Tibial nerve (tissue), 4 donors: ENCODE measurements at regions not wholly inside any gene's neighbourhood (a gene's known extent, or its start where the extent isn't known, plus 50 kb on each side); places are given as distances from the start of the nearest gene placed in this dataset.

Experiments
- CTCF ChIP-seq, 5 experiments: fragments of 200-600 bp in 3 of 5; fragments of 450-650 bp in 2 of 5; sonication (generic) in 3 of 5; IDR thresholded peaks; one replicate each; pipeline ENCODE4 v1.5.1; 2016 to 2019; ENCODE audit warnings: antibody characterized with exemption in 5 of 5, mild to moderate bottlenecking in 3 of 5, moderate library complexity in 2 of 5
- EP300 ChIP-seq, 2 donors: sonication (generic); formaldehyde crosslinking; IDR thresholded peaks; one replicate each; pipeline ENCODE4 v1.6.1; 2017; ENCODE audit warnings: antibody characterized with exemption in 2 of 2, mild to moderate bottlenecking in 1 of 2
- POLR2A ChIP-seq, 2 donors: fragments of 450-650 bp; IDR thresholded peaks; one replicate each; pipeline ENCODE4 v1.6.1; 2017; ENCODE audit warnings: antibody characterized with exemption in 2 of 2, mild to moderate bottlenecking in 2 of 2, moderate library complexity in 2 of 2

- TF ChIP-seq CTCF (IDR thresholded peaks at IDR 0.05) (no peak), POLR2A (IDR thresholded peaks at IDR 0.05) (no peak), EP300 (IDR thresholded peaks at IDR 0.05) (no peak)
These were observed 309.3 kb downstream of the GPR37 start for GRCh38 chr7:124456286-124456685.
